K562 (cell line): ENCODE measurements at regions not wholly inside any gene's neighbourhood (a gene's known extent, or its start where the extent isn't known, plus 50 kb on each side); places are given as distances from the start of the nearest gene placed in this dataset.

Source experiments
- GABPB2 ChIP-seq: fragments of 250-450 bp; sonication (Bioruptor Pico); conservative IDR thresholded peaks from 2 replicates; pipeline ENCODE4 v1.5.1; 2021; ENCODE audit warnings: mild to moderate bottlenecking
- KLF10 ChIP-seq: fragments of 250-450 bp; sonication (Bioruptor Pico); IDR thresholded peaks from 2 replicates; pipeline ENCODE4 v1.6.1; 2021; ENCODE audit warnings: matching md5 sums
- SREBF1 ChIP-seq: fragments of 150-350 bp; IDR thresholded peaks from 2 replicates; pipeline ENCODE4 v1.6.1; 2014; ENCODE audit warnings: antibody characterized with exemption, low read depth, low read length, borderline replicate concordance
- TRIM28 ChIP-seq: fragments of 450-650 bp; IDR thresholded peaks from 2 replicates; pipeline ENCODE4 v1.6.1; 2017

- TF ChIP-seq SREBF1 (no peak), TRIM28 (no peak), GABPB2 (CRISPR knock-in tag) (no peak), KLF10 (CRISPR knock-in tag) (no peak)
Measured at GRCh38 chr6:82767037-82767436, 298.6 kb downstream of the UBE3D start.
